HepG2 (cell line): ENCODE measurements at regions not wholly inside any gene's neighbourhood (a gene's known extent, or its start where the extent isn't known, plus 50 kb on each side); places are given as distances from the start of the nearest gene placed in this dataset.

Source experiments
- ATAC-seq: fragments of 200-7000 bp; cut with Tn5 transposase; 3 replicates; pipeline ENCODE4 v1.9.1; 2020; ENCODE audit warnings: mild to moderate bottlenecking, moderate library complexity
- BruUV-seq: library from RNA; stranded (reverse); fragments of 400-500 nt; replicated peaks from 2 replicates; lab custom pipeline; 2021; lab: Mats Ljungman, UMichigan
- CTCF ChIA-PET: fragments of 300-600 bp; formaldehyde crosslinking; extraction: SDS; loops from one replicate; lab custom pipeline; 2021; ENCODE audit warnings: low total read pairs, inconsistent platforms, low intra/inter-chr PET ratio; lab: Yijun Ruan, JAX
- POLR2A ChIA-PET: fragments of 350-600 bp; sonication (Branson Sonifier 250); formaldehyde crosslinking; loops from one replicate; lab custom pipeline; 2020; ENCODE audit warnings: antibody characterized with exemption, inconsistent platforms; lab: Yijun Ruan, JAX
- DNase-seq: peaks from one replicate; pipeline ENCODE4 v3.0.0-alpha.2; 2015; ENCODE audit warnings: low spot score
- FAIRE-seq: peaks from 3 replicates; lab custom pipeline; 2011; peaks lifted over from hg19 to GRCh38; lab: Jason Lieb, UNC
- H2AFZ ChIP-seq: one replicate; pipeline ENCODE4 v1.6.1; 2011; ENCODE audit warnings: low read length, inconsistent platforms
- H3K27ac ChIP-seq: fragments of 300-600 bp; 3 replicates; pipeline ENCODE4 v1.8.0; 2011; ENCODE audit warnings: mixed run types, mild to moderate bottlenecking, mixed read lengths, low read length, inconsistent platforms; ENCODE audit not compliant: insufficient read depth; ENCODE audit errors: extremely low read length
- H3K27me3 ChIP-seq, 2 experiments: fragments of 200-600 bp in 1 of 2; 2 replicates in 1 of 2; 3 replicates in 1 of 2; pipeline versions ENCODE4 v1.6.0 to v1.8.0; 2011; ENCODE audit warnings: low read length in 2 of 2, mild to moderate bottlenecking in 2 of 2, moderate library complexity in 2 of 2, inconsistent platforms in 1 of 2; ENCODE audit not compliant: insufficient read depth in 2 of 2, control insufficient read depth in 1 of 2
- H3K36me3 ChIP-seq, 2 experiments: fragments of 200-600 bp in 1 of 2; replicated peaks in 1 of 2; 2 replicates in 1 of 2; 3 replicates in 1 of 2; pipeline versions ENCODE4 v1.5.1 to v1.8.0; 2011; ENCODE audit warnings: low read length in 2 of 2, inconsistent platforms in 1 of 2; ENCODE audit not compliant: insufficient read depth in 2 of 2, control insufficient read depth in 1 of 2
- H3K4me1 ChIP-seq: 2 replicates; pipeline ENCODE4 v1.5.1; 2012; ENCODE audit warnings: low read length, inconsistent platforms; ENCODE audit not compliant: insufficient read depth
- H3K4me2 ChIP-seq: 2 replicates; pipeline ENCODE4 v1.6.0; 2011; ENCODE audit warnings: low read depth, low read length, inconsistent platforms
- H3K4me3 ChIP-seq, 3 experiments: fragments of 200-600 bp in 1 of 3; sonication (generic), shearing (Covaris generic) in 1 of 3; replicated peaks in 1 of 3; 2 replicates each; pipeline ENCODE4 v1.5.1; 2011 to 2016; ENCODE audit warnings: low read length in 3 of 3, inconsistent platforms in 2 of 3, low read depth in 2 of 3, mild to moderate bottlenecking in 2 of 3, control low read depth in 1 of 3, mixed read lengths in 1 of 3; ENCODE audit not compliant: insufficient read depth in 1 of 3
- H3K79me2 ChIP-seq: one replicate; pipeline ENCODE4 v1.6.1; 2011; ENCODE audit warnings: low read length, inconsistent platforms; ENCODE audit not compliant: insufficient read depth
- H3K9ac ChIP-seq: 2 replicates; pipeline ENCODE4 v1.6.0; 2011; ENCODE audit warnings: mild to moderate bottlenecking, low read depth, low read length, inconsistent platforms; ENCODE audit not compliant: insufficient read depth
- H3K9me3 ChIP-seq: 2 replicates; pipeline ENCODE4 v1.5.1; 2012; ENCODE audit warnings: mild to moderate bottlenecking, low read length
- H4K20me1 ChIP-seq: 2 replicates; pipeline ENCODE4 v1.6.0; 2011; ENCODE audit warnings: inconsistent platforms, mild to moderate bottlenecking, low read length, moderate library complexity; ENCODE audit not compliant: insufficient read depth
- SPEN ChIP-seq: sonication (generic); formaldehyde crosslinking; IDR thresholded peaks from 2 replicates; pipeline ENCODE4 v1.5.1; 2020; ENCODE audit warnings: low read depth, mild to moderate bottlenecking, missing genetic modification reagents
- TOPORS ChIP-seq: sonication (generic); formaldehyde crosslinking; IDR thresholded peaks from 2 replicates; pipeline ENCODE4 v1.8.0; 2023; ENCODE audit warnings: mild to moderate bottlenecking, missing genetic modification reagents
- ZMYM4 ChIP-seq: sonication (generic); formaldehyde crosslinking; IDR thresholded peaks from 2 replicates; pipeline ENCODE4 v1.8.1; 2023; ENCODE audit warnings: mild to moderate bottlenecking, missing genetic modification reagents
- ZNF138 ChIP-seq: sonication (generic); formaldehyde crosslinking; IDR thresholded peaks from 2 replicates; pipeline ENCODE4 v1.5.0; 2020; ENCODE audit warnings: mild to moderate bottlenecking, low read depth, missing genetic modification reagents
- WGBS: methylation state at CpG from one replicate; pipeline ENCODE4 v1.1.6; 2017; ENCODE audit warnings: low lambda C conversion rate; 5-methylcytosine and 5-hydroxymethylcytosine counted together
- in situ Hi-C: cut with HindIII; loops from 2 replicates; pipeline ENCODE4 v1.10.0; 2017; ENCODE audit warnings: low pct_unique_long_range_greater_than_20kb; ENCODE audit not compliant: extremely low pct_ligation_motif_present
- intact Hi-C: fragments of 100-400 bp; cut with micrococcal nuclease; formaldehyde crosslinking; loops from one replicate; pipeline ENCODE4 v1.10.0; 2022; ENCODE audit not compliant: unreplicated experiment
- TF ChIP-seq, protein P1 (sequence below): sonication (generic); formaldehyde crosslinking; IDR thresholded peaks from 2 replicates; pipeline ENCODE4 v1.9.0; 2021; ENCODE audit warnings: missing genetic modification reagents, borderline replicate concordance

DNA sequence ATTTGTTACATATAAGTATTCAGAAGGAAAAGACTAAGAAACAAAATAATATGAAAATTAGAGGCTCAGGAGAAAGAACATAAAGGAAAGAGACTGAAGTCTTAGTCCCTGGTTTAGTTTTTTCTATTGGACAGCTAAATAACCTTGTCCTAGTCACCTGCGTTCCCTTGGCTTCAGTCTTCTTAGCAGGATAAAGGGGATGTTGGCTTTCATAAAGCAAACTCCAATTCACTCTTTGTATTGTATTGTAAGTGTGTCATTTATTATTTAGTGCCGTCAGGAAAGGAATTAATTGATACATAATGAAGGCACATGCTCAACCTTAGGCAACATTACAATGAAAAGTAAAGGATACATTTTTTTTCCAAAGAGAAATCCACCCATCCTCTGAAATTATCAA lies 190.3 kb upstream of the PPFIA2 start:
- Histone ChIP-seq H3K36me3 (no peaks in the 10 kb centered on the region), H3K79me2 (no peaks in the 10 kb centered on the region), H3K4me3 (no peak overlapping the region), H4K20me1 (no peaks in the 10 kb centered on the region), H3K9me3 (no peaks in the 10 kb centered on the region), H3K27me3 (no peaks in the 10 kb centered on the region), H2AFZ (no peak overlapping the region), H3K4me2 (no peak overlapping the region), H3K27ac (no peak overlapping the region), H3K4me1 (no peaks in the 10 kb centered on the region), H3K9ac (no peak overlapping the region)
- POLR2A ChIA-PET = no interaction called here
- FAIRE-seq (no peak), DNase-seq (no peak), ATAC-seq (no peak)
- 0% methylated on average over 2 of the region's 2 CpGs for WGBS
- no TSS peak for BruUV-seq
- in situ Hi-C loops (no loop called here), intact Hi-C loops (no loop called here)
- TF ChIP-seq SPEN (CRISPR knock-in tag) (no peak), ZNF138 (CRISPR knock-in tag) (no peak)
- TF ChIP-seq, protein P1, sequence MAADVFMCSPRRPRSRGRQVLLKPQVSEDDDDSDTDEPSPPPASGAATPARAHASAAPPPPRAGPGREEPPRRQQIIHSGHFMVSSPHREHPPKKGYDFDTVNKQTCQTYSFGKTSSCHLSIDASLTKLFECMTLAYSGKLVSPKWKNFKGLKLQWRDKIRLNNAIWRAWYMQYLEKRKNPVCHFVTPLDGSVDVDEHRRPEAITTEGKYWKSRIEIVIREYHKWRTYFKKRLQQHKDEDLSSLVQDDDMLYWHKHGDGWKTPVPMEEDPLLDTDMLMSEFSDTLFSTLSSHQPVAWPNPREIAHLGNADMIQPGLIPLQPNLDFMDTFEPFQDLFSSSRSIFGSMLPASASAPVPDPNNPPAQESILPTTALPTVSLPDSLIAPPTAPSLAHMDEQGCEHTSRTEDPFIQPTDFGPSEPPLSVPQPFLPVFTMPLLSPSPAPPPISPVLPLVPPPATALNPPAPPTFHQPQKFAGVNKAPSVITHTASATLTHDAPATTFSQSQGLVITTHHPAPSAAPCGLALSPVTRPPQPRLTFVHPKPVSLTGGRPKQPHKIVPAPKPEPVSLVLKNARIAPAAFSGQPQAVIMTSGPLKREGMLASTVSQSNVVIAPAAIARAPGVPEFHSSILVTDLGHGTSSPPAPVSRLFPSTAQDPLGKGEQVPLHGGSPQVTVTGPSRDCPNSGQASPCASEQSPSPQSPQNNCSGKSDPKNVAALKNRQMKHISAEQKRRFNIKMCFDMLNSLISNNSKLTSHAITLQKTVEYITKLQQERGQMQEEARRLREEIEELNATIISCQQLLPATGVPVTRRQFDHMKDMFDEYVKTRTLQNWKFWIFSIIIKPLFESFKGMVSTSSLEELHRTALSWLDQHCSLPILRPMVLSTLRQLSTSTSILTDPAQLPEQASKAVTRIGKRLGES = no peak
- CTCF ChIA-PET = no interaction called here

DNA sequence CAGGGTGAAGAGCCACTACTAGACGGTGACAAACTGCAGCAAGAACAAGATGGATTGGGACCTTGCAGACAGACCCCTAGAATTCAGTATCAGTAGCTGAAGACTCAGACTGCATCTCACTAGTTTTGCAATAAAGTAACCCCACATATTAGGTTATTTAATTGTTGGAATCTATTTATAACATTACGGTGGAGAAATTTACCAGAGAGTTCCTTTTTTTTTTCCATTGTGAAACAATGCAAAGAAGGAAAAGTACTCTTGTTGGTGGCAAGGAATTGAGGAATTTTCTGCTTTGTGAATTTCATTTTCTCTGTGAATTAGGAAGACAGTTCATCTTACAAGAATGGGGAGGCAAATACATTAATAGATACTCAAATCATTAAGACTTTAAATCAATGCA lies 185.7 kb upstream of the PPFIA2 start:
- H4K20me1 ChIP-seq = no peaks in the 10 kb centered on the region
- no peaks in the 10 kb centered on the region for H3K27me3 ChIP-seq
- no peak overlapping the region for H3K4me3 ChIP-seq
- H3K79me2 ChIP-seq = no peaks in the 10 kb centered on the region
- TF ChIP-seq TOPORS (no peak), ZMYM4 (CRISPR knock-in tag) (no peak)
- TF ChIP-seq, all 625 proteins: peak for 0
- CTCF ChIA-PET = no interaction called here
- no peak overlapping the region for H2AFZ ChIP-seq
- H3K9me3 ChIP-seq = no peaks in the 10 kb centered on the region
- H3K9ac ChIP-seq = no peak overlapping the region
- FAIRE-seq = no peak
- in situ Hi-C loops (no loop called here), intact Hi-C loops (no loop called here)
- no peak for ATAC-seq
- 1% methylated on average over 2 of the region's 2 CpGs for WGBS
- H3K36me3 ChIP-seq = no peaks in the 10 kb centered on the region
- POLR2A ChIA-PET = no interaction called here
- H3K4me1 ChIP-seq = no peaks in the 10 kb centered on the region
- no peak overlapping the region for H3K27ac ChIP-seq
- no peak for DNase-seq
- BruUV-seq = no TSS peak
- H3K4me2 ChIP-seq = no peak overlapping the region
